HL-60 (cell line): ENCODE measurements at regions not wholly inside any gene's neighbourhood (a gene's known extent, or its start where the extent isn't known, plus 50 kb on each side); places are given as distances from the start of the nearest gene placed in this dataset.

ENCODE experiments used
- GABPA ChIP-seq: IDR thresholded peaks from 2 replicates; pipeline ENCODE4 v1.6.1; 2012; ENCODE audit warnings: low read depth
- POLR2AphosphoS5 ChIP-seq: IDR thresholded peaks from 2 replicates; pipeline ENCODE4 v1.6.1; 2012; ENCODE audit warnings: low read depth
- TF ChIP-seq, protein P1 (sequence below): IDR thresholded peaks from 2 replicates; pipeline ENCODE4 v1.6.1; 2012; ENCODE audit warnings: low read depth; ENCODE audit not compliant: insufficient replicate concordance
- TF ChIP-seq, protein P2 (sequence below): IDR thresholded peaks from one replicate; pipeline ENCODE4 v1.5.1; 2011; ENCODE audit warnings: low read length, control low read depth, inconsistent platforms; ENCODE audit not compliant: insufficient read depth

DNA sequence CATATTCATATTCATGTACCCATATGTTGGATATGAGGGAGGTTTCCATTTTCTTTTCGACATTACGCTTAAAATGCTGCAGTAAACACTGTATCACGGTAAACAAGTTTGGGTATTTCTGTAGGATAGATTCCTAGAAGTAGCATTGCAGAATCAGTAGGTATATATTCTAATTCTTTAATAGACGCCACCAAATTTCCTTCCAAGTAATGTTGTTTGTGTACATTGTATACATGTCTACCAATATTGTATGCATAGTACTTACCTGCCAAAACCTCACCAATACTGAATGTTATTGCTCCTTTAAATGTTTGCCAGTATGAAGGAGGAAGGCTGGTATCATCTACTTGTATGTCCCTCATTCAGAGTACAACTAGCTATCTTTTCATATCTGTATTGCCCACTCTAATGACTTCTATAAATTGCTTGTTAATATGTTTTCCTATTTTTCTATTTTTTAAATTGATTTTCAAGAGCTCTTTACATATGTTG, 56.1 kb upstream of the ZNF536 start:
- TF ChIP-seq, protein P1, sequence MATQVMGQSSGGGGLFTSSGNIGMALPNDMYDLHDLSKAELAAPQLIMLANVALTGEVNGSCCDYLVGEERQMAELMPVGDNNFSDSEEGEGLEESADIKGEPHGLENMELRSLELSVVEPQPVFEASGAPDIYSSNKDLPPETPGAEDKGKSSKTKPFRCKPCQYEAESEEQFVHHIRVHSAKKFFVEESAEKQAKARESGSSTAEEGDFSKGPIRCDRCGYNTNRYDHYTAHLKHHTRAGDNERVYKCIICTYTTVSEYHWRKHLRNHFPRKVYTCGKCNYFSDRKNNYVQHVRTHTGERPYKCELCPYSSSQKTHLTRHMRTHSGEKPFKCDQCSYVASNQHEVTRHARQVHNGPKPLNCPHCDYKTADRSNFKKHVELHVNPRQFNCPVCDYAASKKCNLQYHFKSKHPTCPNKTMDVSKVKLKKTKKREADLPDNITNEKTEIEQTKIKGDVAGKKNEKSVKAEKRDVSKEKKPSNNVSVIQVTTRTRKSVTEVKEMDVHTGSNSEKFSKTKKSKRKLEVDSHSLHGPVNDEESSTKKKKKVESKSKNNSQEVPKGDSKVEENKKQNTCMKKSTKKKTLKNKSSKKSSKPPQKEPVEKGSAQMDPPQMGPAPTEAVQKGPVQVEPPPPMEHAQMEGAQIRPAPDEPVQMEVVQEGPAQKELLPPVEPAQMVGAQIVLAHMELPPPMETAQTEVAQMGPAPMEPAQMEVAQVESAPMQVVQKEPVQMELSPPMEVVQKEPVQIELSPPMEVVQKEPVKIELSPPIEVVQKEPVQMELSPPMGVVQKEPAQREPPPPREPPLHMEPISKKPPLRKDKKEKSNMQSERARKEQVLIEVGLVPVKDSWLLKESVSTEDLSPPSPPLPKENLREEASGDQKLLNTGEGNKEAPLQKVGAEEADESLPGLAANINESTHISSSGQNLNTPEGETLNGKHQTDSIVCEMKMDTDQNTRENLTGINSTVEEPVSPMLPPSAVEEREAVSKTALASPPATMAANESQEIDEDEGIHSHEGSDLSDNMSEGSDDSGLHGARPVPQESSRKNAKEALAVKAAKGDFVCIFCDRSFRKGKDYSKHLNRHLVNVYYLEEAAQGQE, result no peak
- TF ChIP-seq, protein P2, sequence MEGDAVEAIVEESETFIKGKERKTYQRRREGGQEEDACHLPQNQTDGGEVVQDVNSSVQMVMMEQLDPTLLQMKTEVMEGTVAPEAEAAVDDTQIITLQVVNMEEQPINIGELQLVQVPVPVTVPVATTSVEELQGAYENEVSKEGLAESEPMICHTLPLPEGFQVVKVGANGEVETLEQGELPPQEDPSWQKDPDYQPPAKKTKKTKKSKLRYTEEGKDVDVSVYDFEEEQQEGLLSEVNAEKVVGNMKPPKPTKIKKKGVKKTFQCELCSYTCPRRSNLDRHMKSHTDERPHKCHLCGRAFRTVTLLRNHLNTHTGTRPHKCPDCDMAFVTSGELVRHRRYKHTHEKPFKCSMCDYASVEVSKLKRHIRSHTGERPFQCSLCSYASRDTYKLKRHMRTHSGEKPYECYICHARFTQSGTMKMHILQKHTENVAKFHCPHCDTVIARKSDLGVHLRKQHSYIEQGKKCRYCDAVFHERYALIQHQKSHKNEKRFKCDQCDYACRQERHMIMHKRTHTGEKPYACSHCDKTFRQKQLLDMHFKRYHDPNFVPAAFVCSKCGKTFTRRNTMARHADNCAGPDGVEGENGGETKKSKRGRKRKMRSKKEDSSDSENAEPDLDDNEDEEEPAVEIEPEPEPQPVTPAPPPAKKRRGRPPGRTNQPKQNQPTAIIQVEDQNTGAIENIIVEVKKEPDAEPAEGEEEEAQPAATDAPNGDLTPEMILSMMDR, result no peak
- TF ChIP-seq POLR2AphosphoS5, result no peak
- TF ChIP-seq GABPA, result no peak
